WTC11 (cell line): ENCODE measurements at regions not wholly inside any gene's neighbourhood (a gene's known extent, or its start where the extent isn't known, plus 50 kb on each side); places are given as distances from the start of the nearest gene placed in this dataset.

Source experiments
- ATF6 ChIP-seq: sonication (generic); formaldehyde crosslinking; IDR thresholded peaks from 2 replicates; pipeline ENCODE4 v1.8.1; 2023; ENCODE audit warnings: mild to moderate bottlenecking, missing genetic modification reagents
- CTCF ChIP-seq: fragments of 200-600 bp; IDR thresholded peaks from 2 replicates; pipeline ENCODE4 v1.8.0; 2022; ENCODE audit warnings: antibody characterized with exemption
- E2F4 ChIP-seq: sonication (generic); formaldehyde crosslinking; IDR thresholded peaks from 2 replicates; pipeline ENCODE4 v1.8.1; 2022; ENCODE audit warnings: low read depth, mild to moderate bottlenecking, moderate library complexity, missing genetic modification reagents, borderline replicate concordance
- ETV6 ChIP-seq: sonication (generic); formaldehyde crosslinking; IDR thresholded peaks from 2 replicates; pipeline ENCODE4 v1.8.1; 2022; ENCODE audit warnings: mild to moderate bottlenecking, missing genetic modification reagents
- KAT7 ChIP-seq: sonication (generic); formaldehyde crosslinking; IDR thresholded peaks from 2 replicates; pipeline ENCODE4 v1.8.1; 2023; ENCODE audit warnings: missing genetic modification reagents, mild to moderate bottlenecking, borderline replicate concordance
- PRDM15 ChIP-seq: sonication (generic); formaldehyde crosslinking; IDR thresholded peaks from 2 replicates; pipeline ENCODE4 v1.8.0; 2022; ENCODE audit warnings: missing genetic modification reagents
- PRRX2 ChIP-seq: fragments of 250-450 bp; sonication (Bioruptor Pico); IDR thresholded peaks from 2 replicates; pipeline ENCODE4 v1.8.0; 2021; ENCODE audit warnings: mild to moderate bottlenecking

DNA sequence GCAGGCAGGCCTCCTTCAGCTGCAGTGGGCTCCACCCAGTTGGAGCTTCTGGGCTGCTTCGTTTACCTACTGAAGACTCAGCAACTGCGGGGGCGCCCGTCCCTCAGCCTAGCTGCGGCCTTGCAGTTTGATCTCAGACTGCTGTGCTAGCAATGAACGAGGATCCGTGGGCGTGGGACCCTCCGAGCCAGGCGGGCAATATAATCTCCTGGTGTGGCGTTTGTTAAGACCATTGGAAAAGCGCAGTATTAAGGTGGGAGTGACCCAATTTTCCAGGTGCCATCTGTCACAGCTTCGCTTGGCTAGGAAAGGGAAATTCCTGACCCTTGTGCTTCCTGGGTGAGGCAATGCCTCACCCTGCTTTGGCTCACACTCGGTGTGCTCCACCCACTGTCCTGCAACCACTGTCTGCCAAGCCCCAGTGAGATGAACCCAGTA lies 159.2 kb upstream of the FOXP2 start:
- TF ChIP-seq PRRX2 (CRISPR knock-in tag) (no peak), KAT7 (CRISPR knock-in tag) (no peak), E2F4 (CRISPR knock-in tag) (no peak), CTCF (no peak), ETV6 (CRISPR knock-in tag) (no peak), PRDM15 (CRISPR knock-in tag) (no peak), ATF6 (CRISPR knock-in tag) (no peak)
